ENCODE measurements at regions not wholly inside any gene's neighbourhood (a gene's known extent, or its start where the extent isn't known, plus 50 kb on each side); places are given as distances from the start of the nearest gene placed in this dataset.

DNA sequence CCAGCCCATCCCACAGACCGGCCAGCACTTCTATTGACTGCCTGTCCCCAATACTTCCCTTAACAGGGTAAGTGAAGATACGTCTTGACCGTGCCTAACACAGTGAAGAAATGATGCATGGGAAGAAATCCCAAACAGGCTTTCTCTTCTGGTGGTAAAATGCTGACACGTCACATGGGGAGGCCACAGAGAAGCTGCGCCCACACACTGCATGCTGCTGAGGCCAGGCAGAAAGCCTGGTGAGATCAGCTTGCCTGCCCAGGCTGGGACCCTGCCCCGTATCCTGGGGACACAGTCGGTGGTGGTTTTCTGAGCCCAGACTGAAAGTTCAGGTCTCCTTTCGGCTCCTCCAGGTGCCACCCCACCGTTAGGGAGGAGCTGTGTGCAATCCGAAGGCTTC, 356.3 kb upstream of the MGMT start (continued):
- TF ChIP-seq, protein P1, sequence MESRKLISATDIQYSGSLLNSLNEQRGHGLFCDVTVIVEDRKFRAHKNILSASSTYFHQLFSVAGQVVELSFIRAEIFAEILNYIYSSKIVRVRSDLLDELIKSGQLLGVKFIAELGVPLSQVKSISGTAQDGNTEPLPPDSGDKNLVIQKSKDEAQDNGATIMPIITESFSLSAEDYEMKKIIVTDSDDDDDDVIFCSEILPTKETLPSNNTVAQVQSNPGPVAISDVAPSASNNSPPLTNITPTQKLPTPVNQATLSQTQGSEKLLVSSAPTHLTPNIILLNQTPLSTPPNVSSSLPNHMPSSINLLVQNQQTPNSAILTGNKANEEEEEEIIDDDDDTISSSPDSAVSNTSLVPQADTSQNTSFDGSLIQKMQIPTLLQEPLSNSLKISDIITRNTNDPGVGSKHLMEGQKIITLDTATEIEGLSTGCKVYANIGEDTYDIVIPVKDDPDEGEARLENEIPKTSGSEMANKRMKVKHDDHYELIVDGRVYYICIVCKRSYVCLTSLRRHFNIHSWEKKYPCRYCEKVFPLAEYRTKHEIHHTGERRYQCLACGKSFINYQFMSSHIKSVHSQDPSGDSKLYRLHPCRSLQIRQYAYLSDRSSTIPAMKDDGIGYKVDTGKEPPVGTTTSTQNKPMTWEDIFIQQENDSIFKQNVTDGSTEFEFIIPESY (IDR thresholded peaks at IDR 0.05): no peak
- TF ChIP-seq, protein P2, sequence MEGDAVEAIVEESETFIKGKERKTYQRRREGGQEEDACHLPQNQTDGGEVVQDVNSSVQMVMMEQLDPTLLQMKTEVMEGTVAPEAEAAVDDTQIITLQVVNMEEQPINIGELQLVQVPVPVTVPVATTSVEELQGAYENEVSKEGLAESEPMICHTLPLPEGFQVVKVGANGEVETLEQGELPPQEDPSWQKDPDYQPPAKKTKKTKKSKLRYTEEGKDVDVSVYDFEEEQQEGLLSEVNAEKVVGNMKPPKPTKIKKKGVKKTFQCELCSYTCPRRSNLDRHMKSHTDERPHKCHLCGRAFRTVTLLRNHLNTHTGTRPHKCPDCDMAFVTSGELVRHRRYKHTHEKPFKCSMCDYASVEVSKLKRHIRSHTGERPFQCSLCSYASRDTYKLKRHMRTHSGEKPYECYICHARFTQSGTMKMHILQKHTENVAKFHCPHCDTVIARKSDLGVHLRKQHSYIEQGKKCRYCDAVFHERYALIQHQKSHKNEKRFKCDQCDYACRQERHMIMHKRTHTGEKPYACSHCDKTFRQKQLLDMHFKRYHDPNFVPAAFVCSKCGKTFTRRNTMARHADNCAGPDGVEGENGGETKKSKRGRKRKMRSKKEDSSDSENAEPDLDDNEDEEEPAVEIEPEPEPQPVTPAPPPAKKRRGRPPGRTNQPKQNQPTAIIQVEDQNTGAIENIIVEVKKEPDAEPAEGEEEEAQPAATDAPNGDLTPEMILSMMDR (IDR thresholded peaks at IDR 0.05; ENCODE audit: low read depth, low read length, missing input control): no peak

DNA sequence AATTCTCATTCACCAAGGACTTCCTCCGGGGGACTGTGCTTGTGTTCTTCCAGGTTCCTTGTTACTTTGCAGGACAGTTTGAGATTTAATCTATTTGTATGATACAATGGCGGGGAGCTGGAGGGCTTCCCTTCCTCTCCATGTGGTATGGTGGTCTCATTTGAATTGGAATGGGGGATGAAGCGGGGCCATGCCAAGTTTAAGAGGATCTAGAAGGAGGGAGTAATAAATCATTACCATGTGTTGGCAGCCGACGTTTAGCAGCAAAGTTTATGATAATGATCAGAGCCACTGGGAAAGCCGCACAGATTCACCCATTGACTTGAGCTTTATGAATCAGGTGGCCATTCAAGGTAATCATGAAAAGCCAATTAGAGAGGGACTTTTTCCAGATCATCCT, 355.1 kb upstream of the MGMT start:
- TF ChIP-seq RXRA (IDR thresholded peaks at IDR 0.05) (no peak), FOXA1 (IDR thresholded peaks at IDR 0.05) (no peak), NR2F2 (IDR thresholded peaks at IDR 0.05) (no peak), FOXA2 (IDR thresholded peaks at IDR 0.05) (no peak), YY1 (IDR thresholded peaks at IDR 0.05) (no peak), TAF1 (conservative IDR thresholded peaks at IDR 0.05) (no peak), HNF4A (conservative IDR thresholded peaks at IDR 0.05) (no peak), RAD21 (IDR thresholded peaks at IDR 0.05) (no peak), GABPA (IDR thresholded peaks at IDR 0.05 in 1 of 2, conservative IDR thresholded peaks at IDR 0.05 in 1 of 2) (no peak), SP1 (IDR thresholded peaks at IDR 0.05) (no peak), EGR1 (IDR thresholded peaks at IDR 0.05; ENCODE audit: low read depth in 2 of 2) (no peak), JUND (IDR thresholded peaks at IDR 0.05) (no peak), HNF4G (IDR thresholded peaks at IDR 0.05) (no peak)
- TF ChIP-seq, protein P3, sequence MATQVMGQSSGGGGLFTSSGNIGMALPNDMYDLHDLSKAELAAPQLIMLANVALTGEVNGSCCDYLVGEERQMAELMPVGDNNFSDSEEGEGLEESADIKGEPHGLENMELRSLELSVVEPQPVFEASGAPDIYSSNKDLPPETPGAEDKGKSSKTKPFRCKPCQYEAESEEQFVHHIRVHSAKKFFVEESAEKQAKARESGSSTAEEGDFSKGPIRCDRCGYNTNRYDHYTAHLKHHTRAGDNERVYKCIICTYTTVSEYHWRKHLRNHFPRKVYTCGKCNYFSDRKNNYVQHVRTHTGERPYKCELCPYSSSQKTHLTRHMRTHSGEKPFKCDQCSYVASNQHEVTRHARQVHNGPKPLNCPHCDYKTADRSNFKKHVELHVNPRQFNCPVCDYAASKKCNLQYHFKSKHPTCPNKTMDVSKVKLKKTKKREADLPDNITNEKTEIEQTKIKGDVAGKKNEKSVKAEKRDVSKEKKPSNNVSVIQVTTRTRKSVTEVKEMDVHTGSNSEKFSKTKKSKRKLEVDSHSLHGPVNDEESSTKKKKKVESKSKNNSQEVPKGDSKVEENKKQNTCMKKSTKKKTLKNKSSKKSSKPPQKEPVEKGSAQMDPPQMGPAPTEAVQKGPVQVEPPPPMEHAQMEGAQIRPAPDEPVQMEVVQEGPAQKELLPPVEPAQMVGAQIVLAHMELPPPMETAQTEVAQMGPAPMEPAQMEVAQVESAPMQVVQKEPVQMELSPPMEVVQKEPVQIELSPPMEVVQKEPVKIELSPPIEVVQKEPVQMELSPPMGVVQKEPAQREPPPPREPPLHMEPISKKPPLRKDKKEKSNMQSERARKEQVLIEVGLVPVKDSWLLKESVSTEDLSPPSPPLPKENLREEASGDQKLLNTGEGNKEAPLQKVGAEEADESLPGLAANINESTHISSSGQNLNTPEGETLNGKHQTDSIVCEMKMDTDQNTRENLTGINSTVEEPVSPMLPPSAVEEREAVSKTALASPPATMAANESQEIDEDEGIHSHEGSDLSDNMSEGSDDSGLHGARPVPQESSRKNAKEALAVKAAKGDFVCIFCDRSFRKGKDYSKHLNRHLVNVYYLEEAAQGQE (IDR thresholded peaks at IDR 0.05): no peak
- TF ChIP-seq, protein P2 (IDR thresholded peaks at IDR 0.05; ENCODE audit: low read depth, low read length, missing input control): no peak
- TF ChIP-seq, protein P4, sequence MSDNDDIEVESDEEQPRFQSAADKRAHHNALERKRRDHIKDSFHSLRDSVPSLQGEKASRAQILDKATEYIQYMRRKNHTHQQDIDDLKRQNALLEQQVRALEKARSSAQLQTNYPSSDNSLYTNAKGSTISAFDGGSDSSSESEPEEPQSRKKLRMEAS (IDR thresholded peaks at IDR 0.05): no peak
- TF ChIP-seq, protein P5, sequence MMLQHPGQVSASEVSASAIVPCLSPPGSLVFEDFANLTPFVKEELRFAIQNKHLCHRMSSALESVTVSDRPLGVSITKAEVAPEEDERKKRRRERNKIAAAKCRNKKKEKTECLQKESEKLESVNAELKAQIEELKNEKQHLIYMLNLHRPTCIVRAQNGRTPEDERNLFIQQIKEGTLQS (IDR thresholded peaks at IDR 0.05): no peak
- TF ChIP-seq, protein P1 (IDR thresholded peaks at IDR 0.05): no peak
- Histone ChIP-seq H3K36me3 (ENCODE audit: control insufficient read depth in 4 of 4, insufficient read depth in 3 of 4, low read depth in 1 of 4, low read length in 3 of 4) (no peaks in the 10 kb centered on the region), H3K27me3 (ENCODE audit: control insufficient read depth in 4 of 4, insufficient read depth in 4 of 4, low read length in 3 of 4) (no peaks in the 10 kb centered on the region), H3K27ac (ENCODE audit: low read depth in 1 of 2, low read length in 2 of 2) (no peak overlapping the region), H3K9me3 (ENCODE audit: control insufficient read depth in 4 of 4, low read length in 3 of 4) (no peaks in the 10 kb centered on the region), H3K9ac (ENCODE audit: low read depth in 1 of 2, low read length in 2 of 2) (no peak overlapping the region), H3K4me3 (ENCODE audit: low read depth in 1 of 3, low read length in 3 of 3) (no peak overlapping the region), H3K4me1 (ENCODE audit: control insufficient read depth in 4 of 4, insufficient read depth in 4 of 4, low read length in 3 of 4) (no peaks in the 10 kb centered on the region)
- WGBS: 59% methylated on average over 6 of the region's 6 CpGs
- DNase-seq (ENCODE audit: low spot score): no peak

Data from liver (tissue), 8 donors.